ENCODE measurements at regions not wholly inside any gene's neighbourhood (a gene's known extent, or its start where the extent isn't known, plus 50 kb on each side); places are given as distances from the start of the nearest gene placed in this dataset.

GRCh38 chr14:39863441-39863840 lies 431.2 kb upstream of the FBXO33 start:
- no peak overlapping the region for H3K27ac ChIP-seq
- no peak for DNase-seq (ENCODE audit: low read depth, low spot score)

- DNase-seq (ENCODE audit: low read depth, low spot score), result no peak
Measured at GRCh38 chr14:39861696-39862095, 429.5 kb upstream of the FBXO33 start.

GRCh38 chr14:39861229-39861600 lies 429.0 kb upstream of the FBXO33 start:
- H3K27ac ChIP-seq, result no peak overlapping the region
- DNase-seq (ENCODE audit: low read depth, low spot score), result no peak

More at GRCh38 chr14:39861696-39862095, 429.5 kb upstream of the FBXO33 start:
- no peak overlapping the region for H3K27ac ChIP-seq

DNA sequence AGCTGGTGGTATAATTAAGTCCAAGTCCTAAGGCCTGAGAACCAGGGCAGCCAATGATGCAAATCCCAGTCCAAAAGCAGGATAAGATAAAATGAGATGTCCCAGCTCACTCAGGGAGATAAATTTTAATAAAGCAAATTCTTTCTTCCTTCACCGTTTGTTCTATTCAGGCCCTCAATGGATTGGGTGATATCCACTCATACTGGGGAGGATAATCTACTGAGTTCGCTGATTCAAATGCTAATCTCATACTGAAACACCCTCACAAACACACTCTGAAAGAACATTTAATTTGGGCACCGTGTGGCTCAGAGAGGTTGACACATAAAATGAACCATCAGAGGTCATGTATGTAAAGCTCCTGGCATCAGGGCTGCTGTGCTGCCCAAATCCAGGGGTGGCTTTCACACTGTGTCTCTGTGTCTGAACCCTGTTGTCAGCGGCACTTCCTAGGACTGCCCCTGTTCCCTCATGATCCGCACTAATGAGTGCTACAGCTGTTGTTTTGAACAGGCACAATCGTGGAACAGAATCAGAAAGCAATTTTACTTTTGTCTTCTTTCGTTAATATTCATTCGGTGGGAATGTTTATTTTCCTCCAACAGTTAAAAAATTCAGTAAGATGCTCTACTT lies 428.5 kb upstream of the FBXO33 start:
- DNase-seq (ENCODE audit: low read depth, low spot score), result no peak
- no peak overlapping the region for H3K27ac ChIP-seq

- no peak overlapping the region for H3K27ac ChIP-seq
- DNase-seq (ENCODE audit: low read depth, low spot score), result no peak
Measured at GRCh38 chr14:39859314-39859713, 427.1 kb upstream of the FBXO33 start.

DNA sequence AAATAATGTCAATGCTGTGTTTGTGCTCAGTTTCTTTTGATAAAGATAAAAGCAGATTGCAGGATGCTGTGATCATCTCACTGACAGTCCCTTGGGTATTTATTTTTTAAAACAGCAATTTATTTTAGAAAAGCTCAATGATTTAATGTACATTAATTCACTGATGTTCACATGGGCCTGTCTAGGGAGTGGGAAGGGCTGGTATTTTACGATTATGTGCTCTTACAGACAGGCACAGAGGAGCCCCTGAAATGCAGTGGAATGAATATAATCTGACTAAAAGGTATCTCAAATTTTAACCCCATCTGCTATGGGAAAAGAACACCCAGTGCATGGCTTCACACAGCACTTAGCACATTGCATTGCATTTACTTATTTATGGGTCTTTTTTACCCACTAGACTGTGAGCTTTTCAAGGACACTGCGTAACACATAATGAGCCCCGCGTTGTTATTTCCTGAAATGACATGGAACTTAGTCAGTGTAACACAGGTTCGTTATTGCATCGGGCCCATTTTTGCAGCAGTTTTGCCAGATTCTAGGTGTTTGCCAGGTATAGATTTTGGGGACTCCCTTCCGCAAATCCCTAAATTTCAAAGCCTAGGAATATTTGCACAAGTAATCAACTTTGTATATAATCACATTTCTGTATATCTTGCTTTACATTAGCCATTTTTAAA lies 425.3 kb upstream of the FBXO33 start:
- no peak overlapping the region for H3K27ac ChIP-seq
- no peak for DNase-seq (ENCODE audit: low read depth, low spot score)

DNA sequence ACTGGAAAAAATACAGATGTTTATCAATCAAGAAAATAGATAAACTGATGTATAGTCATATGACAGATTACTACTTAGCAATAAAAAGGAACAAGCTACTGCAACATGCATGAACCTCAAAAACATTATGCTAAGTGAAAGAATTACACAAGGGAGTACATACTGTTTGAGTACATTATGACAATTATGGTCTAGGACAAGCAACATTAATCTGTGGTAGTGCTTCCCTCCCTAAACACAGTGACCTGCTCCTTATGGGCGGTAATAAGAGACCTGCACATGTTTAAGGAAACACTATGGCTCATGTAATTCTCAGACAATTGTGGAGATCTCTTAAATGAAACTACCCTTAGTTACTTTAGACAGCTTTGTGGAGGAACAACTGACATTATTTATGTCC lies 421.2 kb upstream of the FBXO33 start:
- no peak overlapping the region for H3K27ac ChIP-seq
- DNase-seq (ENCODE audit: low read depth, low spot score), result no peak

- no peak overlapping the region for H3K27ac ChIP-seq
Measured at GRCh38 chr14:39851202-39851601, 419.0 kb upstream of the FBXO33 start.

GRCh38 chr14:39847852-39848251 lies 415.6 kb upstream of the FBXO33 start:
- DNase-seq (ENCODE audit: low read depth, low spot score), result no peak
- H3K27ac ChIP-seq, result no peak overlapping the region

More at GRCh38 chr14:39851202-39851601, 419.0 kb upstream of the FBXO33 start:
- no peak for DNase-seq (ENCODE audit: low read depth, low spot score)

DNA sequence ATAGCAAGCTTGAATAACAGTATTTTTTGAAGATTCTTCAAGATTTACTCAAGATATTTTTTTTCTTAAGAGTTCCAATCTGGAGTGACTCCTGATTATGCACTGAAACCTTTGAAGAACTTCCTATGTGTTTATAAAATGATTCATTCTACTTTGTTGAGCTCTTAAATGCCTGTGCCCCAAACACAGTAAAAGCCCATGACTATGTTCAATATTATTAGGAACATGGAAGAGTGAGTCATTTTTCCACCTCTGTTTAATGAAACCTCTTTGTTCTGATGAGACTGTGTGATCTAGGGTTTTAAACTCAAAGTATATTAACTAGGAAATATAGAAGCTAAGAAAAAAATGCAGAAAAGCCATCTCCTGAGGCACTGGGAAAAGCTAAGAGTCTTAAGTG lies 415.0 kb upstream of the FBXO33 start:
- no peak overlapping the region for H3K27ac ChIP-seq
- DNase-seq (ENCODE audit: low read depth, low spot score), result no peak

- H3K27ac ChIP-seq, result no peak overlapping the region
- no peak for DNase-seq (ENCODE audit: low read depth, low spot score)
Measured at GRCh38 chr14:39843881-39844280, 411.6 kb upstream of the FBXO33 start.

DNA sequence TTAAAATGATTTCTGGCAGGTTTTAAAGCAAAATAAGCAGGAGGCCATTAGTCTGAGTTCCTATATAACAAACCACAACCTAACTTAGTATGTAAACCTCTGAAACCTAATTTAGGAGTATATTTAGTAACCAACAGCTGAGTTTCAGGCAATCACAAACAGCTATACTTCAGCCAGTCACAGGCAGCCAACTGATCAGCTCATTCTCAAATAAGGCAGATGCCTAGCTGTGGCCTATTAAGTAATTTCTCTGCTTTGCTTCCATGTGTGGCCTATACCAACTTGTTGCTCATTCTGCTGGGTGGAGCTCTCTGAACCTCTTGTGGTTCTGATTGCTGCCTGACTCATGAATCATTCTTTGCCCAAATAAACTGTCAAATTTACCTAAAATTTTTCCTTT lies 408.9 kb upstream of the FBXO33 start:
- DNase-seq (ENCODE audit: low read depth, low spot score), result no peak

DNA sequence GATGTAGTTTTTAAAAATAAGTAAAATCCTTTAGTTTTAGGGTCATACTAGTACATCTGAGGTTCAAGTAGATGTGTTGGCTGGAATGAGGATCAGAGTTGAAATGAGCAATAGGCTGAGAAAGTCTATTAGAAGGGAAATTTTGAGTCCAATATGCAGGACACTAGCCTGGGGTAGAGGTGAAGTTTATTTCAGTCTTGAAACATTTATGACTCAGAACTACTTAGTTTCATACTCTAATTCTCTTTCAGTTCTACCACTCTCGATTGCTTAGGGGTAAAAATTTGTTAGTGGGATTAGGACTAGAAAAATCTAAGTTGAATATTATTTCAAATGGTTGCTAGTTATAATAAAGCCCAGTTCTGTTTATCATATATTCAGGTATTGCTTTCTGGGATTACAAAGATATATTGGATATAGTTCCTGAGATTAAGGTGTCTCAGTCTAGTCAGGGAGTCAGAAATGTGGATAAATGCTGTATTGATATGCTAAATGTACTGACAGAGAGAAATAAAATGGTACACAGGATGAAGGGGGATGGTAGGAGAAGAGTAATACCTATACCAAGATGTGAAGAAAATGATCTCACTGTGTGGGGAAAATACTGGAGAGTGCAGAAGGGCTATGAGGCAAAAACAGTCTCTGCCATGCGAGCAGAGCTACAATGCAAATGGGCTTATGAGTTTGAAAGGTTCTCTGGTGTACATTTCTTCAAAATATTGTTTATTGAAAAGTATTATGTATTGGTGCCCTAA lies 395.8 kb upstream of the FBXO33 start:
- DNase-seq (ENCODE audit: low read depth, low spot score), result no peak
- H3K27ac ChIP-seq, result no peak overlapping the region

More for the DNA sequence above, 408.9 kb upstream of the FBXO33 start:
- H3K27ac ChIP-seq, result no peak overlapping the region

DNA sequence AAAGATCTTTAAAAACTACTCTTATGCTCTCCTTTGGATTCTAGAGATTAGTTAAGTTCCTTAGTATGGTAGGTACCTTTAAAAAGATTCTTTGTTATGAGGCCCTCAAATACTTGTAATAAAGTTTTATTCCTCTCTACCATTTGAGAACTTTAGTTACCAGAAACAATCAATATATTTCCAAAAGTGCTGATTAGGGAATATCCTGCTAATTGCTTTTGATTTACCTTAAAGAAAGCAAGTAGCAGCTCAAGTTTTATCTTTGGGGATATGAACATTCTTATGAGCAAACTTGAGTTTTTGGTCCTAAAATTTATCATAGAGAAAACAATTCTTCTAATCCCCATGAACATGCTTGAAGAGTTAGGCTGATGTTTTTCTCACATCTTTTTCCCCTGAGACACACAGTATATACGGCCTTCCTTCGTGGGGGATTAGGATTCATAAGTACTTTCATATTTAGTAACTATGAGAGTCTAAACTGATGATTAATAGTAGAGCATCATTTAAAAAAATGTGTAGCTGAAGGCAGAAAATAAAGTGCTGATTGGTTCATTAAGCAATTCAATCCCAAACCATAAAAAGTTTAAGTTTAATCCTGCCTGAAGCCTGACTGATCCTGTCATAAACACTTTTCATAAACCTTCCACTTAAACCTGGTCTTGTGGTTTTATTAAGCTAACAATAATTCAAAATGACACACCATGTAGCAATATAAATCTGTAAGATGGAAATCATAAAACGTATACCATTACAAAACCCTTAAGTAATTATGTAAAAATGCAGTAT lies 380.5 kb upstream of the FBXO33 start:
- H3K27ac ChIP-seq, result no peak overlapping the region
- DNase-seq (ENCODE audit: low read depth, low spot score), result no peak

DNA sequence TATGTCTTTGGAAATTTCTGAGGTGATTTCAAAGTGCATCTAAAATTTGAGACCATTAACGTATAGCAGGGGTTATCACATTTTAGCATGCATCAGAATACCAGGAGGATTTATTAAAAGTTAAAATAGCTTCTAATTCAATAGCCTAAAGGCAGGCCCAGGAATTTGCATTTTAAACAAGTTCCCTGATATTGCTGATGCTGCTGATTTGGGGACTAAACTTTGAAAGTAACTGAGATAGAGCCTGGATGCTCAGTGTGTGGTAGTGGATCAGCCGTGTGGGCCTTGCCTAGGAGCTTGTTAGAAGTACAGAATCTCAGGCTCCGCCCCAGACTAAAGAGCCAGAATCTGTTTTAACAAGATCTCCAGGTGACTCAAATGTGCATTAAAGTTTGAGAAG lies 375.0 kb upstream of the FBXO33 start:
- DNase-seq (ENCODE audit: low read depth, low spot score), result no peak
- H3K27ac ChIP-seq, result no peak overlapping the region

DNA sequence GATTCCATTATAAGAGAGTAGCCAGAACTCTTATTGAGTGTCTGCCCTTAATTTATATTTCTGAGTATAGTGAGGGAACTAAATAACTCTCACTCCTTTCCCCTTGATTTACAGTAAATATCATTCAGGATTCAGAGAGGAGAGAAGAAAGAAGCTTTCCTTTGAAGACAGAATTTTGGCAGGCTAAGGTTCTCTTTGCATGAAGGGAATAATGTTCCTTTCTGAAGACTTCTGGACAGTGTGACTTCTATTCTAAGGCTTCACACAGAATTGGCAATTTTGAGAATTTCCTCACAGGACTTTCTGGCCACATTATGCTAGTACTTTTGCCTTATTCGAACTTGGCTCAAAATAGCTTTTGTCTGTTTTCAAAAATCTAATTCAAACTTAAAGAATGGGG lies 352.2 kb upstream of the FBXO33 start:
- H3K27ac ChIP-seq, result no peak overlapping the region
- DNase-seq (ENCODE audit: low read depth, low spot score), result no peak

GRCh38 chr14:39781466-39781865 lies 349.2 kb upstream of the FBXO33 start:
- no peak overlapping the region for H3K27ac ChIP-seq
- no peak for DNase-seq (ENCODE audit: low read depth, low spot score)

DNA sequence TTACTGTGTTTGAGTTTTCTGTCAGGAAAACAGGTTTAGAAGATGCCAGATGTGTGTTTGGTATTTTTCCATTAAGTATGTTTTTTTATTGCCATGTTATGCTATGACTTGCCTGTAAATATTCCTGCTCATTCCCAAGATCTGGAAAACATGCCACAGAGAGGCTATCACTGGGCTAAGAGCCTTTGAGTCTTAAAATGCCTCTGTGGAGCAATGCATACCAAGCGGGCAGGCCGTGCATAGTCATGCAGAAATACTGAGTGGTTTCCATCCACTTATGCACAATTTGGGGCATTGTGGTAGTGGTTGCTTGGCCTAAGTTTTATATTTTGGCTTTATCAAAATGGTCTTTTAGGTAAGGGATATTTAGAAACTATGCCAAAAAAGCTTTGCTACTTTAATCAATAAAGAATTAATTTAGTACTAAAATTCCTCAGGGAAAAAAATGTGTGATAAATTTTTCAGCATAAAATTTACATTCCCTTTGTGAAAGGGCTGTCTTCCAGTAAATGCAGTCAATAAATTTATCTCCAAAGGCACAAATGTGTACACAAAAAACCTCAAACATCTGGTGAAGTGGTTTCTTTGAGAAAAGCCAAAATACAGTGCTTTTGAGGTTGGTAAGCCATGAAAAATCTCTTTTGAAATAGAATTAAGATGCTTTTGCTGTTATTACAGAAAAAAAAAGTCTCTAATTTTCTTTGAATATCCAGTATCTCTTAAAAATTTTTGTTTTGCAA lies 341.3 kb upstream of the FBXO33 start:
- no peak for DNase-seq (ENCODE audit: low read depth, low spot score)
- H3K27ac ChIP-seq, result no peak overlapping the region

DNA sequence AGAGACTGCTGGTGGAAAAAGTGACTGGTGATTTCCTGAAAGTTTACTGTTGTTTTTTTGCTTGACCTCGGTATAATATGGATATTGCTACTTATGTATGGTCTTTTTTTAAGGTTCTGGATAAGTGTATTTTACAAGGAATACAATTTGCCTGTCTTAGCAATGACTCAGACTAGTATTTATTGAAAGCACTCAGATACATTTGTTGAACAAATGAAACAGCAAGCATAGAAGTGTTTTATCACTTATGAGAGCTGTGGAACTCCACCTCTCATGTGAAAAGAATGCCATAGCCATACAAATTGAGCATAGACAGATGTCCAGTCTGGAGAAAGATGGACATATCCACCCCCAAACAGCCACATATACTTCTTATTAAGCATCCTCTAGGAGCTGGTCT lies 340.4 kb upstream of the FBXO33 start:
- H3K27ac ChIP-seq, result no peak overlapping the region
- DNase-seq (ENCODE audit: low read depth, low spot score), result no peak

- no peak for DNase-seq (ENCODE audit: low read depth, low spot score)
- no peak overlapping the region for H3K27ac ChIP-seq
Measured at GRCh38 chr14:39768589-39768988, 336.4 kb upstream of the FBXO33 start.
